WI38 (cell line): ENCODE measurements at regions not wholly inside any gene's neighbourhood (a gene's known extent, or its start where the extent isn't known, plus 50 kb on each side); places are given as distances from the start of the nearest gene placed in this dataset.

ENCODE experiments used
- H3K4me3 ChIP-seq: 2 replicates; pipeline ENCODE4 v1.5.1; 2011; ENCODE audit warnings: low read depth, mild to moderate bottlenecking, control low read depth, low read length
- CTCF ChIP-seq: IDR thresholded peaks from 2 replicates; pipeline ENCODE4 v1.5.1; 2012; ENCODE audit warnings: low read depth, mild to moderate bottlenecking, control low read depth, low read length

GRCh38 chr20:48562586-48563116 is 265.1 kb downstream of the PREX1 start:
- TF ChIP-seq CTCF: no peak
- no peak overlapping the region for H3K4me3 ChIP-seq

DNA sequence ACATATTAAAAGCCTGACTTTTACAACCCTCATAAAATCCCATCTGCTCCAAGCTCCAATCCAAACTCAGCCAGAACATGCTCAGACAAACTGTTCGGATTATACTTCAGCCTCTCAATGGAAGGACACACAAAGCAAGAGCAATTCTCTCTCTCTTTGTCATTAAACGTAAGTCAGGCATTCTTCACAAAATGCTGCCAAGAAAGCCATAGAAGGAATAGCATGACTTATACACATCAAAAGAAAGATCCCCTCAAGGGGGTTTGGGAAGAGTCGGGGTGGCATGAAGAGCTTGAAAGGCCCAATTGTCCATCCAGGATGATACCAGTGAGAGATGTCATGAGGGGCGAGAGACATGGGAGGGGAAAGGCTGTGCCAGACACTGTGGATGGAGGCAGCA is 268.9 kb downstream of the PREX1 start:
- TF ChIP-seq CTCF: no peak
- no peak overlapping the region for H3K4me3 ChIP-seq

DNA sequence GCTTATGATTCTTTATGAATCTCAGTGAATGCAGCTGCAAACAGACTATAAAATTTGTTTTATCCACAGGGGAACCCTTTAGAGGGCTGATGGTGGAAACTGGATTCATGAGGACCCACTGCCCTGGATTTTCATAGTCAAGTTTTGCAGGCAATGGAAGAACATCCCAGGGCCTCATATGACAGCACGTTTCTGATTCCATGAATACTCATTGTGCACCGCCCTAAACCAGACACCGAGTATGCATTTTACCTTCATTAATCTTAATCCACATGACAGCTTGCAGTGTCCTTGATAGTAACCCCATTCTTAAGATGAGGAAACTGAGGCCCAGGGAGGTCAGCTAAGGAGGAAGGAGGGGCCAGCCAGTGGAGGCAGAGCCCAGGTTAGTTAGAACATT is 270.4 kb downstream of the PREX1 start:
- TF ChIP-seq CTCF: no peak
- H3K4me3 ChIP-seq: no peak overlapping the region

DNA sequence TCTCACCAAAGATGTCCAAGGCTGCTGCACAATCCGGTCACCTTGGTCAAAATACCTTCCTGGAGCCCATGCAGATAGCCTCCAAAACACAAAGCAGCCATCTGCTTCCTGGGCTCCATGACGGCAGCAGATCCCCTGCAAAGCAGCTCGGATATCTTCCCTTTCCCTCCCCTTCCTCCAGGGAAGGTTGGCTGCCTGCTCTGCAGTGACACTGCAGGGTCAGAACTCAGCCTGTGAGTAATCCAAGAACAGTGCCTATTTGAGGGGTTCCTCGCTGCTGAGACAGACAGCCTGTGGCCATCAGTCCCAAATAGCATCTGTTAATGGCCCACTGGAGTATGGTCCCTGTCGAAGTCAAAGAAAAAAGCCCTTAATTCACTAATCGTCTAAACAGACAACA is 270.8 kb downstream of the PREX1 start:
- no peak overlapping the region for H3K4me3 ChIP-seq
- TF ChIP-seq CTCF: no peak

GRCh38 chr20:48552550-48552949 is 275.2 kb downstream of the PREX1 start:
- H3K4me3 ChIP-seq: no peak overlapping the region
- no peak for TF ChIP-seq CTCF

DNA sequence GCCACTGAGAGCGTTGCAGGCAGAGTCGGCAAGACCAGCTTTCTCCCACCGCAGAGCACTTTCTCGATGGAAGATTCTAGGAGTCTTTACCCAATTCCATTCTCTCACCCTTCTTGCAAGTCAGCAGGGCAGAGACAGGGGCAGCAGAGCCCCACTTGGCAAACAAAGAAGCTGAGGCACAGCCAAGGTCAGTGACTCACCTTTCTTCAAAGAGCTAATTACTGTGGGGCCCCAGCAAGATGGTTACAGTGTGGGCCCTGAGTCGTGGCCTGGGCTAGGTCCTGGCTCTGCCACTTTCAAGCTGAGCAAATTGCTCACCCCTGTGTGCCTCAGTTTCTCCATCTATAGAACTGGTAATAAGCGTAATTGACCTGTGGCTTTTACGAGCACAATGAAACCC is 277.0 kb downstream of the PREX1 start:
- no peak for TF ChIP-seq CTCF
- H3K4me3 ChIP-seq: no peak overlapping the region

DNA sequence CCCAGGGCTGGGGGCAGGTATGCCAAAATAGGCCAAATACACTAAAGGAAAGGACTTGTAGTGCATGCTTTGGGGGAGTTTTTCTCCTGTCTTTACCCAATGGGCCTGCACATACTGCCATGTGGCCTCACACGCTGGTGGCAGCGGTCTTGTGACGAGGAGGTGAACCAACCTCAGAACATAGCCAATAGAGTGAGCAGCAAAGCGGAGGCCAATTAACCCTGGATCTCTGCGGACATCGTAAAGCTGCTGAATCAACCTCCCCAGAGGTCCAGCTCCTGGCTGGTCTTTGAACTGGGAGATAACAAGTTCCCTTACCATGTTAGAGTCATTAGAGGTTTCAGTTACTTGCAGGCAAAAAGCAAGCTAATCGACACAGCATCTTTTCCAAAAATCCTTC is 280.1 kb downstream of the PREX1 start:
- no peak for TF ChIP-seq CTCF
- no peak overlapping the region for H3K4me3 ChIP-seq
